ENCODE measurements at regions not wholly inside any gene's neighbourhood (a gene's known extent, or its start where the extent isn't known, plus 50 kb on each side); places are given as distances from the start of the nearest gene placed in this dataset.

DNA sequence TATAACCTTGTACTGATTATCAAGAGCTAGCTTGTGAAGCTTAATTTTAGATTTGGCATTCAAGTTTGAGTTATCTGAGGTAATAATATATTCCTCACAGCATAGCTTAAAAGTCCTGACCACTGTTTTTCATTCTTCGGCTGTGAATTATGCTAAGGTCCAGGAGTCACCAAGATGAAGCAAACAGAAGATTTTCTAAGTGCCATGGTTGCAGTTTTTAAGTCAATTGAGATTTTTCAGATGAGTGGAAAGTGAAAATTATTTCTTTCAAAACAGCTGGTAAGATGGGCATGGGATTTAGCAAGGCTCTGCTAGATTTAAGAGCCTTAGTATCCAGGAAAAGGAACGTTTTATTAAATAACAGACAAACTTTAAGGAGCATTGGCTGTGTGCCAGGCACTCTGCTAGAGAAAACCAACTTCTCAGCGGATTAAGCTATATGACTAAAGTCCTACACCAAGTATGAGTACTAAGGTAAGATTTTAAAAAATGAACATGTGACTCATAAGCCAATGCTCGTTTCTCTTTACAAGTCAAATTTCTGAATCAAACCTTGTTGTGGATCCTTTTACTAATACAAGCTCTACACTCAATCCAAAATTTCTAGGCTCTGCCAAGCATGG is 149.9 kb upstream of the IL15 start:
- H3K36me3 ChIP-seq (ENCODE audit: insufficient read depth, low read length): no peaks in the 10 kb centered on the region
- 0 out of 2 replicates have a peak overlapping the region, but pooled peaks have one; percentile 23 for H3K27ac ChIP-seq
- H3K9me3 ChIP-seq (ENCODE audit: low read depth, low read length): no peaks in the 10 kb centered on the region; the same call in 1 of the 2 replicates
- peak; percentile 18 for DNase-seq (ENCODE audit: low read depth, low spot score)
- no peak for TF ChIP-seq POLR2AphosphoS5 (IDR thresholded peaks at IDR 0.05; ENCODE audit: borderline replicate concordance, low read depth, low read length)
- no peak for TF ChIP-seq FOXP2 (optimal IDR thresholded peaks at IDR 0.05; ENCODE audit: control extremely low read depth, extremely low read length, insufficient read depth)
- TF ChIP-seq EZH2 (IDR thresholded peaks at IDR 0.05): no peak
- no peak overlapping the region for H3K4me3 ChIP-seq
- H3K9ac ChIP-seq (ENCODE audit: insufficient read length): no peak overlapping the region

DNA sequence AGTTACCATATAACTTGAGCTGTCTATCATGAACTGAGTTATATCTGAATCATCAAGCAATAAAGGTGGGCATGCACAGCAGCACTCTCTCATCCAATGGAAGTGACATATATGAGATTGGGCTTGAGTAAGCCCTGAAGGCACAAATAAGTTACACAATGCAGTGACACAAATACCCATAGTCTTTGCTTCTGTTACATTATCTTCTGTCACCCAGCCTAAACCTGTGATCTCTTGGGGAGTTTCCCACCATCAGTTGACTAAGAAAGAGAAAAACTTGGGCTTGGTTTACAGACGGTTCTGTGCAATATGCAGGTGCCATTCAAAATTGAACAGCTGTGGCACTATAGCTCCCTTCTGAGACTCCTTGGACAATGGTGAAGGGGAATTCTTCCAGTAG is 138.8 kb upstream of the IL15 start:
- H3K36me3 ChIP-seq (ENCODE audit: insufficient read depth, low read length): no peaks in the 10 kb centered on the region
- no peak for TF ChIP-seq POLR2AphosphoS5 (IDR thresholded peaks at IDR 0.05; ENCODE audit: borderline replicate concordance, low read depth, low read length)
- DNase-seq (ENCODE audit: low read depth, low spot score): no peak
- no peak overlapping the region for H3K4me3 ChIP-seq
- no peaks in the 10 kb centered on the region for H3K9me3 ChIP-seq (ENCODE audit: low read depth, low read length)
- no peak overlapping the region for H3K9ac ChIP-seq (ENCODE audit: insufficient read length)
- H3K27ac ChIP-seq: no peak overlapping the region

DNA sequence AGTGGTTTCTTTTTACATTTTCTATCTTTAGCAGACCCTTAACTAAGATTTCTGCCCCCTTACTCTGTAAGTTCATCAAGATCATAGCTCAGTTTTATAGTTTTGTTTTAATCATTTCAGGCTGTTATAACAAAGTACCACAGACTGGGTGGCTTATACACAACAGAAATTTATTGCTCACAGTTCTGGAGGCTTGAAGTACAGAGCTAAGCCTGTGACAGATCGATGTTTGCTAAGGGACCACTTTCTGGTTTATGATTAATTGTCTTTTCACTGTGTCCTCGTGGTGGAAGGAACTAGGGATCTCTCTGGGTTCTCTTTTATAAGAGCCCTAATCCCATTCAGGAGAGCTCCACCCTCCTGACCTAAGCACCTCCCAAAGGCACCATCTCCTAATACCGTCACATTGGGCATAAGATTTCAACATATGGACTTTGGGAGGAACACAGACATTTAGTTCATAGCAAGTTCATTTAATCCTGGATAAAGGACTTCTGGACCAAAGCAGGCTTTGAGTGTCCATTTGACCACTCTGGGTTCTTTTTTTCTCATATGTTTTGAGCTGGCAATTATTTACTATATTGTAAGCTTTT is 137.0 kb upstream of the IL15 start:
- Histone ChIP-seq H3K36me3 (ENCODE audit: insufficient read depth, low read length) (no peaks in the 10 kb centered on the region), H3K27ac (peak overlapping the region; percentile 45; the same call in 1 of the 2 replicates), H3K9ac (ENCODE audit: insufficient read length) (no peak overlapping the region), H3K9me3 (ENCODE audit: low read depth, low read length) (no peaks in the 10 kb centered on the region), H3K4me3 (peak overlapping the region; percentile 19; the same call in 1 of the 2 replicates)
- no peak for DNase-seq (ENCODE audit: low read depth, low spot score)
- TF ChIP-seq EZH2 (IDR thresholded peaks at IDR 0.05): no peak
- no peak for TF ChIP-seq POLR2AphosphoS5 (IDR thresholded peaks at IDR 0.05; ENCODE audit: borderline replicate concordance, low read depth, low read length)
- TF ChIP-seq FOXP2 (optimal IDR thresholded peaks at IDR 0.05; ENCODE audit: control extremely low read depth, extremely low read length, insufficient read depth): no peak

DNA sequence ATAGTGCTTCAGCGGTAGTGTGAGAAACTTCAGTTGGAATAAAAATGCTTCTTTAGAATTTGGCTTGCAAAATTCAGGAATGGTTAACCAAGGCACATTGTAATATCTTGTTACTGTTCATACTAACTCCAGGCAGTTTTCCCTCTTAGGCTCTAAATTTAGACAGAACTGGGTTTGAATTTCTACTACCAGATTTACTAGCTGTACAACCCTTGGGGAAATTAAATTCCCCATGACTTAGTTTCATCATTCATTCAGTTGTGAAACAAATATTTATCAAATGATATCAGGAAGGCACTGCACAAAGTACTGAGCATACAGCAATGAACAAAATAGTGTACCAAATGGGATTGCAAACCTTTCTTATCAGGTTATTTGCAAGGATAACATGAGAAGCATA is 135.0 kb upstream of the IL15 start:
- Histone ChIP-seq H3K4me3 (no peak overlapping the region), H3K9me3 (ENCODE audit: low read depth, low read length) (no peaks in the 10 kb centered on the region), H3K27ac (no peak overlapping the region), H3K9ac (ENCODE audit: insufficient read length) (no peak overlapping the region), H3K36me3 (ENCODE audit: insufficient read depth, low read length) (no peaks in the 10 kb centered on the region)
- TF ChIP-seq POLR2AphosphoS5 (IDR thresholded peaks at IDR 0.05; ENCODE audit: borderline replicate concordance, low read depth, low read length): no peak
- TF ChIP-seq EZH2 (IDR thresholded peaks at IDR 0.05): no peak
- TF ChIP-seq FOXP2 (optimal IDR thresholded peaks at IDR 0.05; ENCODE audit: control extremely low read depth, extremely low read length, insufficient read depth): no peak
- DNase-seq (ENCODE audit: low read depth, low spot score): no peak

DNA sequence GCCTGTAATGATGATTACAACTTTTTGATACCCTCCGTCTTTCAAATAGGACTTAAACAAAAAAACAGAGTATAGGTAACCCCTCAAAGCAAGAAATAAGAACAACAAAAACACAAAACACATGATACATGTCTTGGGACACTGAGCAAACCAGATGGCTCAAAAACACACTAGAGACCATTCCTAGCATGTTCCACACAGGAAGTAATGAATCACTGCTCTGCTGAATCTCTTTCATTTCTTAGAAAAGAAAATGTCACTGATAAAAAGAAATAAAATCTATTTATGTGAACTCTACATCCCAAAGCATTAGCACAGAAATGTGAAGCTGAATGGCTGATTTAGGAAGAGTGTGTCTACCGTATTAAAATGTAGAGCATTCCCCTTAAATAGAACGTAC is 134.5 kb upstream of the IL15 start:
- Histone ChIP-seq H3K4me3 (no peak overlapping the region), H3K36me3 (ENCODE audit: insufficient read depth, low read length) (no peaks in the 10 kb centered on the region), H3K9me3 (ENCODE audit: low read depth, low read length) (no peaks in the 10 kb centered on the region), H3K9ac (ENCODE audit: insufficient read length) (no peak overlapping the region), H3K27ac (peak overlapping the region; percentile 19; the same call in 1 of the 2 replicates)
- TF ChIP-seq POLR2AphosphoS5 (IDR thresholded peaks at IDR 0.05; ENCODE audit: borderline replicate concordance, low read depth, low read length): no peak
- no peak for TF ChIP-seq EZH2 (IDR thresholded peaks at IDR 0.05)
- TF ChIP-seq FOXP2 (optimal IDR thresholded peaks at IDR 0.05; ENCODE audit: control extremely low read depth, extremely low read length, insufficient read depth): no peak
- DNase-seq (ENCODE audit: low read depth, low spot score): no peak

DNA sequence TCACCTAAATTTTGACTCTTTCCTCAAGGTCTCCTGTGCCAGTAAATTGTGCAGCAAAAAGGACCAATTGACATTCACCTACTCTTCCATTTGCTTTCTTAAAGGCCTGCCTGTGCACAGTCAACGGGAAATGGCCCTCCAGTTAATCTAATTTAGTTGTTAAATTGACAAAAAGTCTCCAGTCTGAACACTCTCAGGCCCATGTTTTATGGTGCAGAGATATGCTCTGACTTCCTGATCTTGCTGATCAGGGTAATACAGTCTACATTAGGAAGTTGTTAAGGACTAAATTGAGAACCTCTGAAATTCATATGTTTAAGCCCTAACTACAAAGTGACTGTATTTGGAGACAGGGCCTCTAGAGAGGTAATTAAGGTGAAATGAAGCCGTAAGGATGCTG is 133.6 kb upstream of the IL15 start:
- no peak for TF ChIP-seq FOXP2 (optimal IDR thresholded peaks at IDR 0.05; ENCODE audit: control extremely low read depth, extremely low read length, insufficient read depth)
- no peak for TF ChIP-seq POLR2AphosphoS5 (IDR thresholded peaks at IDR 0.05; ENCODE audit: borderline replicate concordance, low read depth, low read length)
- no peak for TF ChIP-seq EZH2 (IDR thresholded peaks at IDR 0.05)
- no peak overlapping the region for H3K9ac ChIP-seq (ENCODE audit: insufficient read length)
- no peak for DNase-seq (ENCODE audit: low read depth, low spot score)
- H3K36me3 ChIP-seq (ENCODE audit: insufficient read depth, low read length): no peaks in the 10 kb centered on the region
- no peaks in the 10 kb centered on the region for H3K9me3 ChIP-seq (ENCODE audit: low read depth, low read length)
- no peak overlapping the region for H3K4me3 ChIP-seq
- no peak overlapping the region for H3K27ac ChIP-seq

DNA sequence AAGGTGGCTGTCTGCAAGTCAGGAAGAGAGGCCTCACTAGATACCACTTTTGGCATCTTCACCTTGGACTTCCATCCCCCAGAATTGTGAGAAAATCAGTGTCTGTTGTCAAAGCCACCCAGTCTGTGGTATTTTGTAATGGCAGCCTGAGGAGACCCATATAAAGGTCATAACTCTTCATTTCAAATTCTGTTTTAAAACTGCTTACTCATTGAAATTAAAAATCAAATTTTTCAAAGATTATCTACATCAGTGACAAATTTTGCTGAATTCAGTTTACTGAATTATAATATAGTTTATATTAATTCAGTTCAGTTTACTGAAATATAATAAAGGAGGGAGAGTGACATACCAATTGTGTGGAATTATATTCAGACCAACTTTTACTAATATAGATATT is 133.1 kb upstream of the IL15 start:
- H3K9ac ChIP-seq (ENCODE audit: insufficient read length): no peak overlapping the region
- H3K27ac ChIP-seq: no peak overlapping the region
- TF ChIP-seq EZH2 (IDR thresholded peaks at IDR 0.05): no peak
- no peak for TF ChIP-seq POLR2AphosphoS5 (IDR thresholded peaks at IDR 0.05; ENCODE audit: borderline replicate concordance, low read depth, low read length)
- no peak for TF ChIP-seq FOXP2 (optimal IDR thresholded peaks at IDR 0.05; ENCODE audit: control extremely low read depth, extremely low read length, insufficient read depth)
- H3K9me3 ChIP-seq (ENCODE audit: low read depth, low read length): no peaks in the 10 kb centered on the region
- no peaks in the 10 kb centered on the region for H3K36me3 ChIP-seq (ENCODE audit: insufficient read depth, low read length)
- H3K4me3 ChIP-seq: no peak overlapping the region
- no peak for DNase-seq (ENCODE audit: low read depth, low spot score)

GRCh38 chr4:141511055-141511454 is 125.3 kb upstream of the IL15 start:
- no peaks in the 10 kb centered on the region for H3K9me3 ChIP-seq (ENCODE audit: low read depth, low read length)
- no peaks in the 10 kb centered on the region for H3K36me3 ChIP-seq (ENCODE audit: insufficient read depth, low read length)
- no peak overlapping the region for H3K4me3 ChIP-seq
- 0 out of 2 replicates have a peak overlapping the region, but pooled peaks have one; percentile 46 for H3K27ac ChIP-seq
- no peak overlapping the region for H3K9ac ChIP-seq (ENCODE audit: insufficient read length)
- no peak for DNase-seq (ENCODE audit: low read depth, low spot score)
- TF ChIP-seq FOXP2 (optimal IDR thresholded peaks at IDR 0.05; ENCODE audit: control extremely low read depth, extremely low read length, insufficient read depth) (no peak), POLR2AphosphoS5 (IDR thresholded peaks at IDR 0.05; ENCODE audit: borderline replicate concordance, low read depth, low read length) (no peak), EZH2 (IDR thresholded peaks at IDR 0.05) (no peak)

All from SK-N-MC (cell line).